Upper lobe of left lung (tissue), 6 donors: ENCODE measurements at regions not wholly inside any gene's neighbourhood (a gene's known extent, or its start where the extent isn't known, plus 50 kb on each side); places are given as distances from the start of the nearest gene placed in this dataset.
"Not testable (repeated sequence)": the region's sequence is repeated elsewhere in the genome, so short reads cannot be mapped to it uniquely, and the experiment has no call there.

Experiments used
- ATAC-seq, 2 donors: fragments of 200-7000 bp; cut with Tn5 transposase; one replicate each; pipeline ENCODE4 v1.9.1; 2022; ENCODE audit warnings: mild to moderate bottlenecking in 2 of 2, moderate library complexity in 2 of 2; ENCODE audit not compliant: low FRiP score in 2 of 2
- DNase-seq, 2 donors: peaks; one replicate each; pipeline ENCODE4 v3.0.0-alpha.2; 2019 to 2020
- H3K27ac ChIP-seq, 4 donors: fragments of 200-600 bp; sonication (generic); one replicate each; pipeline ENCODE4 v1.5.1; 2016 to 2019
- H3K27me3 ChIP-seq, 4 donors: fragments of 200-600 bp; sonication (generic); one replicate each; pipeline ENCODE4 v1.5.1; 2017 to 2019
- H3K36me3 ChIP-seq, 4 donors: fragments of 200-600 bp; sonication (generic); one replicate each; pipeline ENCODE4 v1.5.1; 2016 to 2019
- H3K4me1 ChIP-seq, 4 donors: fragments of 200-600 bp; sonication (generic); one replicate each; pipeline ENCODE4 v1.5.1; 2018 to 2019
- H3K4me3 ChIP-seq, 4 donors: fragments of 200-600 bp; sonication (generic); one replicate each; pipeline ENCODE4 v1.5.1; 2017 to 2019; ENCODE audit warnings: mild to moderate bottlenecking in 2 of 4, moderate library complexity in 1 of 4
- H3K9me3 ChIP-seq, 4 donors: fragments of 200-600 bp; sonication (generic); one replicate each; pipeline ENCODE4 v1.5.1; 2018 to 2019
- CTCF ChIP-seq, 6 experiments: fragments of 450-650 bp in 4 of 6; fragments of 200-600 bp in 2 of 6; sonication (generic) in 2 of 6; IDR thresholded peaks; one replicate each; pipeline ENCODE4 v1.5.1; 2016 to 2019; ENCODE audit warnings: antibody characterized with exemption in 6 of 6
- EP300 ChIP-seq, 4 donors: sonication (generic); formaldehyde crosslinking; IDR thresholded peaks; one replicate each; pipeline ENCODE4 v1.5.1; 2017; ENCODE audit warnings: antibody characterized with exemption in 4 of 4, control low read depth in 2 of 4
- POLR2A ChIP-seq, 4 donors: fragments of 450-650 bp; IDR thresholded peaks; one replicate each; pipeline ENCODE4 v1.5.1; 2016 to 2017; ENCODE audit warnings: antibody characterized with exemption in 4 of 4, mild to moderate bottlenecking in 2 of 4
- POLR2AphosphoS5 ChIP-seq, 2 donors: sonication (generic); formaldehyde crosslinking; IDR thresholded peaks; one replicate each; pipeline ENCODE4 v1.5.1; 2017; ENCODE audit warnings: antibody characterized with exemption in 2 of 2
- WGBS, 2 donors: methylation state at CpG; one replicate each; pipeline ENCODE4 v1.1.5; 2017 to 2018; 5-methylcytosine and 5-hydroxymethylcytosine counted together
- small RNA-seq, 4 donors: library from RNA; depleted of rRNA; stranded (forward); fragments of <200 nt; gene quantifications; one replicate each; pipeline ENCODE3, GENCODE V24; 2016
- donor health status: DM: no; HTN: no; CAD: no; lungs with moderate emphysema.
- donor health status: DM: no; HTN: yes; CAD: no; lungs with severe emphysema.

GRCh38 chr4:52511825-52512224 is 147.3 kb downstream of the USP46 start:
- ATAC-seq (no peak), DNase-seq (no peak)
- WGBS, 2 donors = 75 to 77% methylated on average over 2 of the region's 2 CpGs
- TF ChIP-seq POLR2A (IDR thresholded peaks at IDR 0.05) = no peak
- no peak for TF ChIP-seq POLR2AphosphoS5 (IDR thresholded peaks at IDR 0.05)
- no peak for TF ChIP-seq CTCF (IDR thresholded peaks at IDR 0.05)
- no peak for TF ChIP-seq EP300 (IDR thresholded peaks at IDR 0.05)
- Histone ChIP-seq H3K4me1 (no peaks in the 10 kb centered on the region), H3K27ac (no peak overlapping the region), H3K9me3 (no peaks in the 10 kb centered on the region), H3K36me3 (no peaks in the 10 kb centered on the region), H3K4me3 (no peak overlapping the region), H3K27me3 (no peaks in the 10 kb centered on the region)

GRCh38 chr4:52512291-52512690 is 146.8 kb downstream of the USP46 start:
- TF ChIP-seq POLR2A (IDR thresholded peaks at IDR 0.05) (no peak), CTCF (IDR thresholded peaks at IDR 0.05) (no peak), POLR2AphosphoS5 (IDR thresholded peaks at IDR 0.05) (no peak), EP300 (IDR thresholded peaks at IDR 0.05) (no peak)
- no peaks in the 10 kb centered on the region for H3K27me3 ChIP-seq
- ATAC-seq (no peak), DNase-seq (no peak)
- WGBS, 2 donors = 21 to 26% methylated on average over 2 of the region's 2 CpGs
- no peaks in the 10 kb centered on the region for H3K36me3 ChIP-seq
- H3K4me3 ChIP-seq = no peak overlapping the region
- no peak overlapping the region for H3K27ac ChIP-seq
- no peaks in the 10 kb centered on the region for H3K4me1 ChIP-seq
- H3K9me3 ChIP-seq = no peaks in the 10 kb centered on the region

- peak in 1 of 2 donors; percentile 8 for DNase-seq
- H3K4me1 ChIP-seq, H3K36me3 ChIP-seq, H3K4me3 ChIP-seq, H3K9me3 ChIP-seq, ATAC-seq, H3K27ac ChIP-seq, H3K27me3 ChIP-seq: not testable (repeated sequence)
- WGBS, 2 donors = 50 to 73% methylated on average over 2 to 6 of the region's 6 CpGs
These were observed 137.0 kb downstream of the USP46 start for GRCh38 chr4:52522093-52522492.

- H3K9me3 ChIP-seq = no peaks in the 10 kb centered on the region
- WGBS, 2 donors = 75 to 83% methylated on average over 2 of the region's 2 CpGs
- no peak overlapping the region for H3K4me3 ChIP-seq
- TF ChIP-seq EP300 (IDR thresholded peaks at IDR 0.05) (no peak), POLR2AphosphoS5 (IDR thresholded peaks at IDR 0.05) (no peak), POLR2A (IDR thresholded peaks at IDR 0.05) (no peak), CTCF (IDR thresholded peaks at IDR 0.05) (no peak)
- no peak overlapping the region for H3K27ac ChIP-seq
- DNase-seq (no peak), ATAC-seq (no peak)
- H3K27me3 ChIP-seq = no peaks in the 10 kb centered on the region
- H3K4me1 ChIP-seq = no peaks in the 10 kb centered on the region
- no peaks in the 10 kb centered on the region for H3K36me3 ChIP-seq
These were observed 129.1 kb downstream of the USP46 start for GRCh38 chr4:52529983-52530382.

GRCh38 chr4:52535793-52536192 is 123.3 kb downstream of the USP46 start:
- H3K36me3 ChIP-seq = no peaks in the 10 kb centered on the region
- no peak overlapping the region for H3K27ac ChIP-seq
- ATAC-seq (no peak), DNase-seq (no peak)
- H3K27me3 ChIP-seq = no peaks in the 10 kb centered on the region
- WGBS, 2 donors = 74 to 91% methylated on average over 4 to 5 of the region's 5 CpGs
- TF ChIP-seq POLR2AphosphoS5 (IDR thresholded peaks at IDR 0.05) = no peak
- TF ChIP-seq EP300 (IDR thresholded peaks at IDR 0.05) = no peak
- no peak for TF ChIP-seq CTCF (IDR thresholded peaks at IDR 0.05)
- no peak for TF ChIP-seq POLR2A (IDR thresholded peaks at IDR 0.05)
- no peak overlapping the region for H3K4me3 ChIP-seq
- H3K4me1 ChIP-seq = no peaks in the 10 kb centered on the region
- no peaks in the 10 kb centered on the region for H3K9me3 ChIP-seq

Small RNAs in the stretch of these regions (small RNA-seq; reads per million reads assigned to genes)
- 0 reads per million in 4 donors for gene RNU6-1252P
